ENCODE measurements at regions not wholly inside any gene's neighbourhood (a gene's known extent, or its start where the extent isn't known, plus 50 kb on each side); places are given as distances from the start of the nearest gene placed in this dataset.
"Not testable (repeated sequence)": the region's sequence is repeated elsewhere in the genome, so short reads cannot be mapped to it uniquely, and the experiment has no call there.

- DNase-seq (ENCODE audit: extremely low read depth, low read depth): no peak
Measured at GRCh38 chr13:90307136-90307535, 1040.4 kb upstream of the MIR17HG start.

DNA sequence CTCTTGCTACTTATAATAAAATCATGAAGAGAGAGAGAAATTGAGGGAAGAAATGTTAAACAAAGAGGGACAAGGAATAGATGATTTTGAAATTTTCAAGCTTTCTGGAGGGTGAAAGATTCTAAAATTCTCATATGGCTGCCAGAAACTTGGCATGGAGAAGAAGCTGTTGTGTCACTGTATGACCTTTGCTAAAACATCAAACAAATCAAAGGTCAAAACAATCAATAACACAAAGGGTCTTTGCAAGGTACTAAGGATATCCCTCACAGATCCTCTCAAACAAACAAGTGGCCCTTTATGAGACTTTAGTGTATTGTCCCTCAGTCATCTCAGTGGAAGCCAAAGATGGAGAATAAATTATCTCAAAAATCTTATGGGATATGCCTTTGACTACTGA, 1039.2 kb upstream of the MIR17HG start:
- DNase-seq (ENCODE audit: extremely low read depth, low read depth): no peak

DNA sequence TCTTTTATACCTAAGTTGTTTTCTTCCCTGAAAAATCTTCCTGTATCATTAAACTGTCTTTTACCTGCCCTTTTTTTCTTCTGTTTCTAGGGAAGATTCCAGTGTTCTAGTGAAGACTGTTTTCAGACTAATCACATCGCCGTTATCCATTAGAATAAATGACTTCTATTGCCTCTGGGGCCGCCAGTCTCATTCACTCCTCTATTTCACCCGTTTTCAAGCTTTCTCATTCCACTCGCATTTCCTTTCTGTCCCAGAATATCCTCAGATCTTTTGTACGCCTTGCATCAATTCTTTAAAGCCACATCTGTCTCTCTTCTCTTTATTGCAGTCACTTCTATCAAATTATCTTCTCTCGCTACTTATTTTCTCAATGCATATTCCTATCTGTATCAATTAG, 1035.6 kb upstream of the MIR17HG start:
- DNase-seq (ENCODE audit: extremely low read depth, low read depth): no peak

- no peak for DNase-seq (ENCODE audit: extremely low read depth, low read depth)
Measured at GRCh38 chr13:90315061-90315460, 1032.4 kb upstream of the MIR17HG start.

DNA sequence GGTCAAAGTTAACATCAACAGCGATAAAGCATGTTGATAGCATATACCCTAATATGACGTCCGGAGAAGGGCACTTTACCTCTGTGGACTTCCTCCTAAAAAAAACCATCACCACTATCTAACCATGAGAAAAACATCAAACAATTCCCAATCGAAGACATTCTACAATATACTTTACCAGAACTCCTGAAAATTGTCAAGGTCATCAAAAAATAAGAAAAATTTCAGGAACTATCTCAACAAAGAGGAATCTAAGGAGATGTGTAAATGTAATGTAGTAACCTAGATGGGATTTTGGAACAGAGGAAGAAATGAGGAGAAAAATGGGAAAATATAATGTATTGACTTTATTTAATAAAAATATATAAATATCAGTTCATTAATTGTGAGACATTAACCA, 1026.8 kb upstream of the MIR17HG start:
- no peak for DNase-seq (ENCODE audit: extremely low read depth, low read depth)

DNA sequence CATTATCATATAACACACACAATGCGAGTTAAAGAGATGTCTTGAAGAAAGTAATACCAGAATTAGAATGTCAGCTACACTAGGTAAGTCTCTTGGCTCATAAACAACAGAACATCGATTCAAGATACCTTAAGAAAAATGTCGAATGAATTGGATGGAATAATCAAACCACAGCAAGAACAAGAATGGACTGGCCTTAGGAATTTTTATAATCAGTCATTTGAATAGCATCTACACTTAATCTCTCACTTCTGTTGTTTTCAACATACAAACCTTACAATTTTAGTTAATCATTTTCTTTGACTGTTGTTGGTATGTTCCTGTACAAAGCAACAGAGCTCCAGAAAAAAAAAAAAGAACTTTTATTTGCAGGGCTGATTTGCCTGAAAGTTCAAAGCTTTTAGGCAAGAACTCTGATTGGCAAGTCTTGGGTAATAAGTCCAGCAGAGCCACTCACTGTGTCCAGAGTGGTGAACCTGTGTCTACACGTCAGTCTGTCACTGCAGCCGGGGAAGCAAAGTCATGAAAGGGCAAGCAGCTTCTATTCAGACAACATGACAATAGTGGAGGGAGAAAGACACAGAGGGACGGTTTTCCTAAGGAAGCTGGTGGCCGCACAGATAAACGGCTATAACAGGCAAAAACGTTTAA, 1026.1 kb upstream of the MIR17HG start:
- no peak for DNase-seq (ENCODE audit: extremely low read depth, low read depth)

DNA sequence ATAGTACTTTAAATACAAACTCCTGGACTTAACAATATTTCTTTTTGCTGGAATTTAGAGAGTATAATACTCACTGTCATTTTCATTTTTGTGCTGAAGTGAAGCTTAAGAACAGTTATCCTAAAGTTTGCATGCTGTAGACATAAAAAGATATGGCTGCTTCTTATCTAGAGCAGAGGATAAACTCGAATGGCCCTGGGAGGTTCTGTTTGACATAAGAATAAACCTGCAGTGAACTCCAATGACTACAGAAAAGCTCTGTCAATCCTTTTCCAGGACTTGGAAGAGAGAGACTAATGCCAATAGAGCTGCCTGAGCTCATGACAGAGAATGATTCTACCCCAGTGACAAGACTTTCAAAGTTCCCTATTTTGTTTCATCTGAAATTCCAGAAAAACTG, 1017.8 kb upstream of the MIR17HG start:
- no peak for DNase-seq (ENCODE audit: extremely low read depth, low read depth)

DNA sequence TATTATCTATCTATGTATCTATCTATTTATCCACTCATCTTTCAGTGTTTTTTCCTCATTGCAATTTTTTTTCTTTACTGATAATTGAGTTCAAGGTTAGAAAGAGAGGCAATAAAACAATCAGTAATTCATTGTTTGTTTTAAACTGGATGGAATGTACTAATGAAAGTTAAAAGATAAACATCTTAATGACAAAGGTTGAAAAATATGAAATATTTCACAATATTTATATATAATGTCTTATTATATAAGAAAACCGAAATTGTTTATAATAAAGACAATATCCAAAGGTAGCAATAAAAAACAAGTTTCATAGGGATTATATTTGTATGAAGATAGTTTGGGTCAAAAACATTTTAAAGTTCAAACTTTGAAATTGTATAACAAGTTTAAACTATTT, 1015.5 kb upstream of the MIR17HG start:
- no peak for DNase-seq (ENCODE audit: extremely low read depth, low read depth)

GRCh38 chr13:90336507-90336906, 1011.0 kb upstream of the MIR17HG start:
- no peak for DNase-seq (ENCODE audit: extremely low read depth, low read depth)

DNA sequence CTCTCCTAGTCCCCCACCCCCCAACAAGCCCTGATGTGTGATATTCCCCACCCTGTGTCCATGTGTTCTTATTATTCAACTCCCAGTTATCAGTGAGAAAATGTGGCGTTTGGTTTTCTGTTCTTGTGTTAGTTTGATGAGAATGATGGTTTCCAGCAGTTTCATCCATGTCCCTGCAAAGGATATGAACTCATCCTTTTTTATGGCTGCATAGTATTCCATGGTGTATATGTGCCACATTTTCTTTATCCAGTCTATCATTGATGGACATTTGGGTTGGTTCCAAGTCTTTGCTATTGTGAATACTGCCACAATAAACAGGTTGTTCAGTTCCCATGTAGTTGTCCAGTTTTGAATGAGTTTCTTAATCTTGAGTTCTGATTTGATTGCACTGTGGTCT, 1006.1 kb upstream of the MIR17HG start:
- not testable (repeated sequence) for DNase-seq (ENCODE audit: extremely low read depth, low read depth)

DNA sequence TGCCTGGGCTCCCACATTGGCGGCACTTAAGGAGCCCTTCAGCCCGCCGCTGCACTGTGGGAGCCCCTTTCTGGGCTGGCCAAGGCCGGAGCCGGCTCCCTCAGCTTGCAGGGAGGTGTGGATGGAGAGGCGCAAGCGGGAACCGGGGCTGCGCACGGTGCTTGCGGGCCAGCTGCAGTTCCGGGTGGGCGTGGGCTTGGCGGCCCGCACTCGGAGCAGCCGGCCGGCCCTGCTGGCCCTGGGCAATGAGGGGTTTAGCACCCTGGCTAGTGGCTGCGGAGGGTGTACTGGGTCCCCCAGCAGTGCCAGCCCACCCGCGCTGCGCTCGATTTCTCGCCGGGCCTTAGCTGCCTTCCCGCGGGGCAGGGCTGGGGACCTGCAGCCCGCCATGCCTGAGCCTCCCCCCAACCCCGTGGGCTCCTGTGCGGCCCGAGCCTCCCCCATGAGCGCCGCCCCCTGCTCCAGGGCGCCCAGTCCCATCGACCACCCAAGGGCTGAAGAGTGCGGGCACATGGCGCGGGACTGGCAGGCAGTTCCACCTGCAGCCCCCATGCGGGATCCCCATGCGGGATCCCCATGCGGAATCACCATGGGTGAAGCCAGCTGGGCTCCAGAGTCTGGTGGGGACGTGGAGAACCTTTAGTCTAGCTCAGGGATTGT, 998.9 kb upstream of the MIR17HG start:
- DNase-seq (ENCODE audit: extremely low read depth, low read depth): not testable (repeated sequence)

GRCh38 chr13:90352763-90353162, 994.7 kb upstream of the MIR17HG start:
- DNase-seq (ENCODE audit: extremely low read depth, low read depth): no peak

- DNase-seq (ENCODE audit: extremely low read depth, low read depth): no peak
Measured at GRCh38 chr13:90355162-90355751, 992.2 kb upstream of the MIR17HG start.

- no peak for DNase-seq (ENCODE audit: extremely low read depth, low read depth)
Measured at GRCh38 chr13:90360785-90361184, 986.7 kb upstream of the MIR17HG start.

- DNase-seq (ENCODE audit: extremely low read depth, low read depth): no peak
Measured at GRCh38 chr13:90362707-90363106, 984.8 kb upstream of the MIR17HG start.

DNA sequence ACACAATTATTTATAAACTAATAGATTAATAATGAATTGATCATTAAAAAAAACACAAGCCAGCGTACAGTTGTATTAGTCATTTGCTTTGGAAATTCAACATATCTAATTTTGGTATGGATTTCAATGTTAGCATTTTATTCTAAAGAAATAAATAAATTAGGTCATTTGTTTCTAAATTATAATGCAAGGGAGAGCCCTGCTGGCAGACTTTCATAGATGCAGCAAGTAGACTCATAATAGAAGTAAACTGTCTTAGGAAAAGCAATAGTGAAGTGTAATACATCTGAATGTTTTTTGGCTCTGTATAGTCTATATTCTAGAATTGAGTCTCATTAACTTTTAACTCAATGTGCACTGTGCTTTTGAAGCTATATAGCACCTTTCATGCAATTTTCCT, 982.4 kb upstream of the MIR17HG start:
- DNase-seq (ENCODE audit: extremely low read depth, low read depth): no peak

DNA sequence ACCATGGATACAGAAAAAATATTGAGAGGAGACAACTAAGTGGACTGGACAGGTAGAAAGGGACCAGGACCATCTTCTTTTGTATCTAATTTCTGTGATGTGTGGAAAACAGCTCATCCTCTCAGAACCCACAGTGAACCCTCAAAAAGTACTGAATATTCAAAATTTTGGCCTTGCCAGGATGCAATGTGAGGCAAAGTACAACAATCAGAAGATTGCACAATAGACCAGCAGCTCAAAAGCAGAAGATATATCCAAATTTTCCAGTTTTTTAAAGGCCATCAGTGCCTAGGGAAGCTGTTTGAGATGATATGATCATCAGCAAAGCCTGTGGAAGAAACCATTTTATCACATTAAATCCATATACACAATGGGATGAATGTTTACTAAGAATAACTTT, 973.3 kb upstream of the MIR17HG start:
- DNase-seq (ENCODE audit: extremely low read depth, low read depth): no peak

DNA sequence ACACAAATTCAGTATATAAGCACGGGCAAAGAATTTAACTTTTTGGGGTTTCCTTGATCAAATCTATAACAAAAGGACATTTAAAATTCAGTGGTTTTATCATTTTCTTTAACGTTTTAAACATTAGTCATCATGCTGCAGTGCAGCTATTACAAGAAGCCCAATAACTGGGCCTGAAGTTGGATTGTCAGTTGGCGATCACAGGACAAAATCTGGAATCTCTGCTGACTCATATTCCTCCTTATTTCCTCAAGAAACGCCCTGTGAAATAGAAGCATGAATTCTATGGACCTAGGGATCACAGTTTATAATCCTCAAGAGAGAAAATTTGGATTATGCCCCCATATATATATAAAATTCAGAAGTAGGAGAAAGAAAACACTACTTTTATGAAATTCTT, 971.6 kb upstream of the MIR17HG start:
- DNase-seq (ENCODE audit: extremely low read depth, low read depth): no peak

GRCh38 chr13:90382425-90382824, 965.1 kb upstream of the MIR17HG start:
- no peak for DNase-seq (ENCODE audit: extremely low read depth, low read depth)

DNA sequence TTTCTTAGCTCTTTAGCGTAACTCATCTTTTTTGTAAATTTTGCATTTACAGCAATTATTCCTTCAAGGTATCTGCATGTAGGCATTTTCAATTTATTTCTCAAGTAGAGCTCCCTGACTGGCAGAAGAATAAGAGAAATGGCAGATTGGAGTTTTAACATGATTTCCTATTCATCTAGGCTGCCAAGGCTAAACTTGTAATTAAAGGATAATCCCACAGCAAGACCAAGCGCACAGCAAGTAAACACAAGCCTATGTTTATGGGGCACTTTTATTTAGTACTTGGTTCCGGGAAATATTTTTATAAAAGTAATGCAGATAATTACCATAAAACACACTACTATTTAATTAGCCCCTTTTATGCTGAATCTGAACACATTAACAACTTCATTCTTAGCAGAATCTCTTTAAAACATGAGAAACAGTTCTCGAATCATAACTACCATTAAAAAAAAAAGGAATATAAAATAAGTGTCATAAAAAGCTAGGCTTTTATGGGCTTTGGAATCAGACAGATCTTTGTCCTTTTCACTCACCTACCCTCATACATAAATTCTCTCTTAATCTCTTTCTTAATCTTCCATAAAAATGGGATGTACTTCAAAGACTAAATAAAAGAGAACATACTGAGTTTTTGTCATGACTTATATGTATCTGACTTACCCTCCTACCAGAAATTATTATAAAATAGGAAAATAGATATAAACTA, 961.6 kb upstream of the MIR17HG start:
- DNase-seq (ENCODE audit: extremely low read depth, low read depth): no peak

- DNase-seq (ENCODE audit: extremely low read depth, low read depth): no peak
Measured at GRCh38 chr13:90388887-90389452, 958.5 kb upstream of the MIR17HG start.
